ENCODE measurements at regions not wholly inside any gene's neighbourhood (a gene's known extent, or its start where the extent isn't known, plus 50 kb on each side); places are given as distances from the start of the nearest gene placed in this dataset.

DNA sequence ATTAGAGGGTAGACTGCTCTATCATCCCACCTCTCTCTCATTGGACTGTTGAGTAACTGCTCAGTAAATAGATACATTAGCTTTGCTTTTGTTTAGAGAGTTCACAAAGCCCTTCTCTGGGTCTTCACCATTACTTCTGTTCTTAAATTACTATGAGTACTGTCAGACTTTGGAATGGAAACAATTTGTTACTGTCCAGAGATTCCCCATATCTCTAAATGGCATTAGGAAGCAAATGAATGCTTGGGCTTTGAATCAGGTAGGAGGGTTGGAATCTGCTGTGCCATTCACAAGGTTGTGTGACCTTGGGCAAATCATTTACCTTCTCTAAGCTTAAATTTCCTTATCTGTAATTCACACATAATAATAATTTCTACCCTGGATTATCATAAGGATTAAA is 541.0 kb upstream of the FZD8 start:
- CTCF ChIA-PET = no interaction called here
- Histone ChIP-seq H3K9me3 (ENCODE audit: control extremely low read depth in 1 of 5, control insufficient read depth in 4 of 5, insufficient read depth in 2 of 5, low read depth in 1 of 5, low read length in 4 of 5) (peaks cover 0 to 1% (median 0%) of the 10 kb centered on the region in 5 experiments), H3K4me1 (ENCODE audit: control extremely low read depth in 1 of 4, control insufficient read depth in 4 of 4, insufficient read depth in 4 of 4, low read length in 3 of 4) (no peaks in the 10 kb centered on the region), H3K36me3 (ENCODE audit: control insufficient read depth in 4 of 4, insufficient read depth in 4 of 4, low read length in 3 of 4) (no peaks in the 10 kb centered on the region), H3K27ac (ENCODE audit: insufficient read depth in 1 of 2, low read depth in 1 of 2, low read length in 2 of 2, poor library complexity in 1 of 2, severe bottlenecking in 2 of 2) (no peak overlapping the region), H3K4me3 (ENCODE audit: control insufficient read depth in 1 of 7, extremely low read depth in 1 of 7, insufficient read depth in 4 of 7, low read depth in 2 of 7, low read length in 6 of 7) (no peak overlapping the region), H3K27me3 (replicated peaks in 2 of 5; ENCODE audit: control insufficient read depth in 4 of 5, insufficient read depth in 5 of 5, low read length in 4 of 5) (no peaks in the 10 kb centered on the region)
- POLR2A ChIA-PET = no interaction called here
- DNase-seq = no peak

DNA sequence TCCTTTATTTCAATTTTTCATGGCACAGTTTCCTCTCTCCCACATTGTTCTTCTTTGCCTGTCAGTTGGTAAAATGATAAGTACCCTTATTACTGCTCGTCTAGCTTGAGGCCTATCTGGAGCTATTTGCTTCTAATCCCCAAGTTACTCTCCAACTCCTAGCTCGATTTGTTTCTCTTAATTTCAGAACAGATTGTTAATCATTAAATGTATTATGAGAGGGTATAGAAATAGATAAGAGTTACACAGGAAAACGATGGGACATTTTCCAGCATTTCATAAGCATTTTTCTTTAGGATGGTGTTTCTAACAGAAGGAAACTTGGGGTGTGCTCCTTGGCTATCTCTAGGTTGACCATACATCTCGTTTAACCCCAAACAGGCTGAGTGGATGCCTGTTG is 540.5 kb upstream of the FZD8 start:
- Histone ChIP-seq H3K36me3 (ENCODE audit: control insufficient read depth in 4 of 4, insufficient read depth in 4 of 4, low read length in 3 of 4) (no peaks in the 10 kb centered on the region), H3K27me3 (replicated peaks in 2 of 5; ENCODE audit: control insufficient read depth in 4 of 5, insufficient read depth in 5 of 5, low read length in 4 of 5) (no peaks in the 10 kb centered on the region), H3K9me3 (ENCODE audit: control extremely low read depth in 1 of 5, control insufficient read depth in 4 of 5, insufficient read depth in 2 of 5, low read depth in 1 of 5, low read length in 4 of 5) (peaks cover 0 to 1% (median 0%) of the 10 kb centered on the region in 5 experiments), H3K4me1 (ENCODE audit: control extremely low read depth in 1 of 4, control insufficient read depth in 4 of 4, insufficient read depth in 4 of 4, low read length in 3 of 4) (no peaks in the 10 kb centered on the region), H3K4me3 (ENCODE audit: control insufficient read depth in 1 of 7, extremely low read depth in 1 of 7, insufficient read depth in 4 of 7, low read depth in 2 of 7, low read length in 6 of 7) (no peak overlapping the region), H3K27ac (ENCODE audit: insufficient read depth in 1 of 2, low read depth in 1 of 2, low read length in 2 of 2, poor library complexity in 1 of 2, severe bottlenecking in 2 of 2) (no peak overlapping the region)
- no peak for DNase-seq
- ChIA-PET POLR2A (no interaction called here), CTCF (no interaction called here)
- 80% methylated on average over 2 of the region's 4 CpGs for WGBS (ENCODE audit: insufficient coverage)

DNA sequence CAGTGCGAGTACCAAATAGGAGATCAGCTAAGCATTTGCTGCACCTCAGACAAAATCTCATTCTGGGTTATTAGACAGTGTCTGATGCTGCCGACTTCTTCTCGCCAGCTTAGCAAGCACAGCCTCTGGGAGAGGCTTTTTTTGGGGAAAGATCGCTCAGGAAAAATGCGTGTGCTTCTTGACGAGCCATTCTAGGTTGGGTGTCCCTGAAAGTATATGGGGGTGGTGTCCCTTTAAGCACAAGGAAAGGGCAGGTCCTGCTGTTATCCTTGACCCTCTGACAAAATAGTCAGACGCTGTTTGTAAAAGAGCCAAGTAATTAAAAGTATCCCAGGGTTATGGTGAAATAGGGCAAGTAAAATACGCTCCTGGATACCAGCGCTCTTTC is 540.1 kb upstream of the FZD8 start:
- ChIA-PET POLR2A (no interaction called here), CTCF (no interaction called here)
- Histone ChIP-seq H3K27ac (ENCODE audit: insufficient read depth in 1 of 2, low read depth in 1 of 2, low read length in 2 of 2, poor library complexity in 1 of 2, severe bottlenecking in 2 of 2) (no peak overlapping the region), H3K27me3 (replicated peaks in 2 of 5; ENCODE audit: control insufficient read depth in 4 of 5, insufficient read depth in 5 of 5, low read length in 4 of 5) (no peaks in the 10 kb centered on the region), H3K9me3 (ENCODE audit: control extremely low read depth in 1 of 5, control insufficient read depth in 4 of 5, insufficient read depth in 2 of 5, low read depth in 1 of 5, low read length in 4 of 5) (peaks cover 0 to 1% (median 0%) of the 10 kb centered on the region in 5 experiments), H3K4me1 (ENCODE audit: control extremely low read depth in 1 of 4, control insufficient read depth in 4 of 4, insufficient read depth in 4 of 4, low read length in 3 of 4) (no peaks in the 10 kb centered on the region), H3K4me3 (ENCODE audit: control insufficient read depth in 1 of 7, extremely low read depth in 1 of 7, insufficient read depth in 4 of 7, low read depth in 2 of 7, low read length in 6 of 7) (no peak overlapping the region), H3K36me3 (ENCODE audit: control insufficient read depth in 4 of 4, insufficient read depth in 4 of 4, low read length in 3 of 4) (no peaks in the 10 kb centered on the region)
- no peak for DNase-seq
- WGBS (ENCODE audit: insufficient coverage) = 92% methylated on average over 6 of the region's 9 CpGs

DNA sequence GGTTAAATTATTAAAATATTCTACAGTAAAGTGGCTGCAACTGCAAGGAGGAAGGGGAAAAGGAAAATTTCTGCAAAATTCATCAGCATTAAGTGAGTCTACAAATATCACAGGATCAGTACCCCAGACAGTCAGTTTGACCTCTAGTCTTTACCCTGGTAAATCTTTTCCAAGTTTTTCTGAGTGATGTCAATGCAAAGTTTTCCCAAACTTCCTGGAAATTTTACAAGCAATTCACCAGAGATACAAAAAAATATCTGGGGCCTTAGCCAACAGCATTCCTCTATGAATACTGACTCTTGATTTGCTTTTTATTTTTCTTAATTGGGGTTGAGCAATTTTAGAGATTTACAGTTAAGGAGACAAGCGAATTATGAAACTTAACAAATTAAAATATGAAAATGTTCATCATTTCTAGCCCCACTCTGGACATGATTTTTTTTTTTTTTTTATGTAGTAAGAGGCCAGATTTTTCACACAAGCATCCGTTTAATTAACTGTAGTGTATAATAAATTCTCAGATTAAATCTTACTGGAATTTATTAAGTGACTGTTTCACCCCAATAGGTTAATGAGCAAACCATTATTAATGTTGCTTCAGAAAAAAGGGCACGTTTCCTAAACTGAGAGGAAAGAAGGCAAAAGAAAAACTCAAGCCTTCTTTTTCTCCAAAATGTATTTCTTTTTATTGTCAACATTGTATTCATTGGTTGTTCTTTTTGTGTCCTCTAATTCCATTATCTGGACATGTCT is 539.5 kb upstream of the FZD8 start:
- no peak overlapping the region for H3K27ac ChIP-seq (ENCODE audit: insufficient read depth in 1 of 2, low read depth in 1 of 2, low read length in 2 of 2, poor library complexity in 1 of 2, severe bottlenecking in 2 of 2)
- H3K4me1 ChIP-seq (ENCODE audit: control extremely low read depth in 1 of 4, control insufficient read depth in 4 of 4, insufficient read depth in 4 of 4, low read length in 3 of 4) = no peaks in the 10 kb centered on the region
- no peak for DNase-seq
- POLR2A ChIA-PET = no interaction called here
- WGBS (ENCODE audit: insufficient coverage) = no CpG with 5 or more reads among the region's 3 CpGs
- H3K36me3 ChIP-seq (ENCODE audit: control insufficient read depth in 4 of 4, insufficient read depth in 4 of 4, low read length in 3 of 4) = no peaks in the 10 kb centered on the region
- H3K9me3 ChIP-seq (ENCODE audit: control extremely low read depth in 1 of 5, control insufficient read depth in 4 of 5, insufficient read depth in 2 of 5, low read depth in 1 of 5, low read length in 4 of 5) = peaks cover 0 to 1% (median 0%) of the 10 kb centered on the region in 5 experiments
- no peaks in the 10 kb centered on the region for H3K27me3 ChIP-seq (replicated peaks in 2 of 5; ENCODE audit: control insufficient read depth in 4 of 5, insufficient read depth in 5 of 5, low read length in 4 of 5)
- CTCF ChIA-PET = no interaction called here
- no peak overlapping the region for H3K4me3 ChIP-seq (ENCODE audit: control insufficient read depth in 1 of 7, extremely low read depth in 1 of 7, insufficient read depth in 4 of 7, low read depth in 2 of 7, low read length in 6 of 7)

DNA sequence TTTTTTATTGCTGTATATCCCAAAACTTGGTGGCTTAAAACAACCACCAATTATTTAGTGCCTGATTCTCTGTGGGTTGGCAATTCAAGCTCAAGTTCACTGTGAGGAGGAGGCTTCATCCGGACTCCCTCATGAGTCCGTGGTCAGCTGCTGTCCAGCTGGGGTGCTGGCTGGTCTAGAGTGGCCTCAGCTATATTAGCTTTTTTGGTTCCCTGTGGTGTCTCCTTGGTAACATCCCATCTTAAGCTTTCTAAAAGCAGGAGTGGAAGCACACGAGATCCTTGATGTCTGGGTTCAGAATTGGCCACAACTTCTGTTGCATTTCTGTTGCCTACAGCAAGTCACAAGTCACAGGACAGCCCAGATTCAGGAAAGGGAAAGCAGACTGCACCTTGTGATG is 536.5 kb upstream of the FZD8 start:
- no peak for DNase-seq
- ChIA-PET CTCF (no interaction called here), POLR2A (no interaction called here)
- Histone ChIP-seq H3K9me3 (ENCODE audit: control extremely low read depth in 1 of 5, control insufficient read depth in 4 of 5, insufficient read depth in 2 of 5, low read depth in 1 of 5, low read length in 4 of 5) (peaks cover 0 to 2% (median 0%) of the 10 kb centered on the region in 5 experiments), H3K27me3 (replicated peaks in 2 of 5; ENCODE audit: control insufficient read depth in 4 of 5, insufficient read depth in 5 of 5, low read length in 4 of 5) (no peaks in the 10 kb centered on the region), H3K4me3 (ENCODE audit: control insufficient read depth in 1 of 7, extremely low read depth in 1 of 7, insufficient read depth in 4 of 7, low read depth in 2 of 7, low read length in 6 of 7) (no peak overlapping the region), H3K4me1 (ENCODE audit: control extremely low read depth in 1 of 4, control insufficient read depth in 4 of 4, insufficient read depth in 4 of 4, low read length in 3 of 4) (peaks cover 0 to under 1% (median 0%) of the 10 kb centered on the region in 4 experiments), H3K36me3 (ENCODE audit: control insufficient read depth in 4 of 4, insufficient read depth in 4 of 4, low read length in 3 of 4) (no peaks in the 10 kb centered on the region), H3K27ac (ENCODE audit: insufficient read depth in 1 of 2, low read depth in 1 of 2, low read length in 2 of 2, poor library complexity in 1 of 2, severe bottlenecking in 2 of 2) (no peak overlapping the region)
- 100% methylated on average over 2 of the region's 3 CpGs for WGBS (ENCODE audit: insufficient coverage)

DNA sequence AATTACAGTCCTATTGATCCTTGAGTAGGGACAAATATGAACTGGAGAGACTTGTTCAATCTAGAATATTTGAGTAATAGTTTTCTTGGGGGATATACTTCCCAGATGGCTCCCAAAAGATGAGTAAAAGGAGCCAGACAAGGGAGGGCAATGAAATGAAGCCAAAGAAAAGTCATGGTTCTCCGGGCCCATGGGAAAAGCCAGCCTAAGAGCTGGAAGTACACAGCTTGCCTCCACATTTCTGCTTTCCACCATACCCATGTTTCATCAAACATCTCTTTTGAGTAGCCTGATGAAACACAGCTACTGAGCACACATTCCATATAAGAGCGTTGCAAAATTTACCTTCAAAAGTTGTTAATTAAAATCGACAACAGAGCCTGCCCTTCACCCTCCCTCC is 535.0 kb upstream of the FZD8 start:
- WGBS (ENCODE audit: insufficient coverage) = 100% methylated on average over 1 of the region's 3 CpGs
- Histone ChIP-seq H3K4me1 (ENCODE audit: control extremely low read depth in 1 of 4, control insufficient read depth in 4 of 4, insufficient read depth in 4 of 4, low read length in 3 of 4) (peaks cover 3 to 13% (median 6%) of the 10 kb centered on the region in 4 experiments), H3K4me3 (ENCODE audit: control insufficient read depth in 1 of 7, extremely low read depth in 1 of 7, insufficient read depth in 4 of 7, low read depth in 2 of 7, low read length in 6 of 7) (no peak overlapping the region), H3K27ac (ENCODE audit: insufficient read depth in 1 of 2, low read depth in 1 of 2, low read length in 2 of 2, poor library complexity in 1 of 2, severe bottlenecking in 2 of 2) (no peak overlapping the region), H3K27me3 (replicated peaks in 2 of 5; ENCODE audit: control insufficient read depth in 4 of 5, insufficient read depth in 5 of 5, low read length in 4 of 5) (no peaks in the 10 kb centered on the region), H3K9me3 (ENCODE audit: control extremely low read depth in 1 of 5, control insufficient read depth in 4 of 5, insufficient read depth in 2 of 5, low read depth in 1 of 5, low read length in 4 of 5) (peaks cover 0 to 2% (median 0%) of the 10 kb centered on the region in 5 experiments), H3K36me3 (ENCODE audit: control insufficient read depth in 4 of 4, insufficient read depth in 4 of 4, low read length in 3 of 4) (no peaks in the 10 kb centered on the region)
- ChIA-PET POLR2A (no interaction called here), CTCF (no interaction called here)
- DNase-seq = no peak

DNA sequence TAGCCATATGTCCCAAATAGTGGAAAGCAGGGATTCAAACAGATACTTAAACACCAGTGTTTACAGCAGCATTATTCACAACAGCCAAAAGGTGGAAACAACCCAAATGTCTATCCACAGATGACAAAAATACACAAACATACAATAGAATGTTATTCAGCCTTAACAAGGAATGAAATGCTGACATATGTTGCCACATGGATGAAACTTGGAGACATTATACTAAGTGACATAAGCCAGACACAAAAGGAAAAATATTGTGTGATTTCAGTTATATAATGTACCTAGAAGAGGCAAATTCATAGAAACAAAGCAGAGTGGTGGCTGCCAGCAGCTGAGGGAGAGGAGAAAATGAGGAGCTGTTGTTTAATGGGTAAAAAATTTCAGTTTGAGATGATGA is 533.9 kb upstream of the FZD8 start:
- H3K4me1 ChIP-seq (ENCODE audit: control extremely low read depth in 1 of 4, control insufficient read depth in 4 of 4, insufficient read depth in 4 of 4, low read length in 3 of 4) = peaks cover 3 to 13% (median 6%) of the 10 kb centered on the region in 4 experiments
- H3K9me3 ChIP-seq (ENCODE audit: control extremely low read depth in 1 of 5, control insufficient read depth in 4 of 5, insufficient read depth in 2 of 5, low read depth in 1 of 5, low read length in 4 of 5) = peaks cover 0 to 2% (median 0%) of the 10 kb centered on the region in 5 experiments
- ChIA-PET CTCF (no interaction called here), POLR2A (no interaction called here)
- no peaks in the 10 kb centered on the region for H3K36me3 ChIP-seq (ENCODE audit: control insufficient read depth in 4 of 4, insufficient read depth in 4 of 4, low read length in 3 of 4)
- DNase-seq = no peak
- H3K4me3 ChIP-seq (ENCODE audit: control insufficient read depth in 1 of 7, extremely low read depth in 1 of 7, insufficient read depth in 4 of 7, low read depth in 2 of 7, low read length in 6 of 7) = no peak overlapping the region
- no peak overlapping the region for H3K27ac ChIP-seq (ENCODE audit: insufficient read depth in 1 of 2, low read depth in 1 of 2, low read length in 2 of 2, poor library complexity in 1 of 2, severe bottlenecking in 2 of 2)
- no peaks in the 10 kb centered on the region for H3K27me3 ChIP-seq (replicated peaks in 2 of 5; ENCODE audit: control insufficient read depth in 4 of 5, insufficient read depth in 5 of 5, low read length in 4 of 5)
